RWPE1 (cell line): ENCODE measurements at regions not wholly inside any gene's neighbourhood (a gene's known extent, or its start where the extent isn't known, plus 50 kb on each side); places are given as distances from the start of the nearest gene placed in this dataset.

Source experiments
- CTCF ChIA-PET: fragments of 350-600 bp; sonication (Branson Sonifier 250); formaldehyde crosslinking; extraction: SDS; loops from one replicate; lab custom pipeline; 2021; lab: Yijun Ruan, JAX
- POLR2A ChIA-PET: fragments of 400-600 bp; formaldehyde crosslinking; extraction: SDS; loops from one replicate; lab custom pipeline; 2020; ENCODE audit warnings: antibody characterized with exemption; ENCODE audit not compliant: low non-redundant PET; lab: Yijun Ruan, JAX
- DNase-seq: peaks from one replicate; pipeline ENCODE4 v3.0.0; 2012; ENCODE audit warnings: low spot score
- H3K27ac ChIP-seq: fragments of 450-650 bp; 2 replicates; pipeline ENCODE4 v1.5.1; 2017
- CTCF ChIP-seq: fragments of 450-650 bp; conservative IDR thresholded peaks from 2 replicates; pipeline ENCODE4 v1.5.1; 2017; ENCODE audit warnings: low read depth, mild to moderate bottlenecking

- CTCF ChIA-PET: no interaction called here
- DNase-seq: no peak
- no peak for TF ChIP-seq CTCF
- POLR2A ChIA-PET: no interaction called here
- no peak overlapping the region for H3K27ac ChIP-seq
Measured at GRCh38 chr6:147704691-147705090, 196.2 kb downstream of the SAMD5 start.

GRCh38 chr6:147707524-147707923 lies 199.0 kb downstream of the SAMD5 start:
- TF ChIP-seq CTCF: no peak
- ChIA-PET CTCF (no interaction called here), POLR2A (no interaction called here)
- DNase-seq: no peak
- H3K27ac ChIP-seq: no peak overlapping the region

GRCh38 chr6:147708170-147708569 lies 199.7 kb downstream of the SAMD5 start:
- CTCF ChIA-PET: no interaction called here
- POLR2A ChIA-PET: no interaction called here
- H3K27ac ChIP-seq: no peak overlapping the region
- no peak for TF ChIP-seq CTCF
- DNase-seq: no peak

GRCh38 chr6:147709396-147710272 lies 201.1 kb downstream of the SAMD5 start:
- ChIA-PET POLR2A (no interaction called here), CTCF (no interaction called here)
- DNase-seq: no peak
- no peak for TF ChIP-seq CTCF
- H3K27ac ChIP-seq: no peak overlapping the region

- POLR2A ChIA-PET: no interaction called here
Measured at GRCh38 chr6:147710890-147711289, 202.4 kb downstream of the SAMD5 start.

GRCh38 chr6:147711476-147711875 lies 203.0 kb downstream of the SAMD5 start:
- POLR2A ChIA-PET: no interaction called here
- DNase-seq: no peak
- TF ChIP-seq CTCF: no peak
- CTCF ChIA-PET: no interaction called here
- H3K27ac ChIP-seq: no peak overlapping the region

More at GRCh38 chr6:147710890-147711289, 202.4 kb downstream of the SAMD5 start:
- H3K27ac ChIP-seq: no peak overlapping the region
- no peak for TF ChIP-seq CTCF
- CTCF ChIA-PET: no interaction called here
- no peak for DNase-seq
